ENCODE measurements at regions not wholly inside any gene's neighbourhood (a gene's known extent, or its start where the extent isn't known, plus 50 kb on each side); places are given as distances from the start of the nearest gene placed in this dataset.

DNA sequence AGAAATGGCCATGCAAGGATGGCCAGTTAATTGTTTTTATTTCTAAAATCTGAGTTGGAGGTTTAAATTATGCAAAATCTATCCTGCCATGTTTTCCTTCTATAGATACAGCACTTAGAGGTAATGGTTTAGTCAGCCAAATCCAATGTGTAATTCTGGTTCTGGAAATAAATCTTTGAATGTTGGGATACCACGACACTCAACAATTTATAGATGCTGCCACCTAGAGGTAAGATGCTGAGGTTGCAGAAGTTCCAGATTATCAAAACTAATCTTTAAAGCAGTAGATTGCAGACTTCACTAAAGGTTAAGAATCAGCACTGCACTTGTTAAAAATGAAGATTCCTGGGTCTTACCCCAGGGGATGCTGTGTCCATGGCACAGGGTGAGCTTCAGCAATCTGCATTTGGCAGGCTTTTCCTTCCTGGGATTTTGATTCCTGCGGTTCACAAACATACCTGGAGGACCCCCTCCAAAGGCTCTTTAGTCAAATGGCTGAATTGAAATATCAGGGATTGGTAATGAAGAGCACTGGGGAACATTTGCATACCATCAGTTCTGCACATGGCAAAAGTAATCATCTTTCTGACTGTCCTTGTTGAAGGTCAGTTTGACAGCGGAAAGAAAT, 53.4 kb upstream of the ANO4 start:
- DNase-seq (ENCODE audit: low spot score) = no peak

DNA sequence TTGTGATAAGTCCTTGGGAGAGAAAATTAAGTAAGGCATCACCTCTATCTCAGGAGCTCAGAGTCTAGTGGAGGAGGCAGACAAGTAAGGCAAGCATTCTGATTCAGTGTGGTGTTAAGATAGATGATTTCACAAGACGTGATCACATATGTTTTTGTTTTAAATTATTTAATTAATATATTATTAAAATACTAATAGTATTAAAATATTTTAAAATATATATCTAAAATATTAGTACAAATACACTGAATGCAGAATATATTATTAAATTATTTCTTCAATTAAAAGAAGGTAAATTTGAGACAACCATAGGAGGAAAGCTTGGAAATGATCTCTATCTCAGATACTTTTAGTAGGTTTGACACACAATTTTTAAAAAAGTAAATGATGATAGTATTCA, 51.5 kb upstream of the ANO4 start:
- DNase-seq (ENCODE audit: low spot score) = no peak
